Mucosa of descending colon (tissue), 3 donors: ENCODE measurements at regions not wholly inside any gene's neighbourhood (a gene's known extent, or its start where the extent isn't known, plus 50 kb on each side); places are given as distances from the start of the nearest gene placed in this dataset.
"Not testable (repeated sequence)": the region's sequence is repeated elsewhere in the genome, so short reads cannot be mapped to it uniquely, and the experiment has no call there.

Experiments used
- ATAC-seq: fragments of 200-7000 bp; cut with Tn5 transposase; one replicate; pipeline ENCODE4 v1.9.1; 2020; ENCODE audit warnings: mild to moderate bottlenecking, moderate library complexity
- DNase-seq, 3 donors: peaks; one replicate each; pipeline ENCODE4 v3.0.0-alpha.2; 2020
- H3K36me3 ChIP-seq: fragments of 200-600 bp; one replicate; pipeline ENCODE4 v1.8.0; 2021; ENCODE audit warnings: low read depth, mild to moderate bottlenecking
- H3K4me1 ChIP-seq: fragments of 200-600 bp; one replicate; pipeline ENCODE4 v1.8.0; 2021; ENCODE audit warnings: low read depth, mild to moderate bottlenecking
- H3K4me3 ChIP-seq: fragments of 200-600 bp; one replicate; pipeline ENCODE4 v1.8.0; 2021; ENCODE audit warnings: mild to moderate bottlenecking
- H3K9me3 ChIP-seq: fragments of 200-600 bp; one replicate; pipeline ENCODE4 v1.8.0; 2021; ENCODE audit warnings: mild to moderate bottlenecking
- CTCF ChIP-seq: fragments of 200-600 bp; IDR thresholded peaks from one replicate; pipeline ENCODE4 v1.8.0; 2022; ENCODE audit warnings: antibody characterized with exemption, mild to moderate bottlenecking
- intact Hi-C, 2 donors: fragments of 100-400 bp; cut with DNase I in 1 of 2; cut with micrococcal nuclease in 1 of 2; formaldehyde crosslinking; loops; one replicate each; pipeline versions ENCODE4 v1.11.0 to v1.11.1; 2022; cut with DNase I, micrococcal nuclease
- donor health status: DM: no; HTN: no; CAD: no; lungs with moderate emphysema.
- donor health status: DM: no; HTN: no; CAD: no.
- donor health status: DM: no; HTN: yes; CAD: no.

GRCh38 chr9:29397148-29397547, 1823.9 kb upstream of the C9orf72 start:
- H3K4me3 ChIP-seq, result no peak overlapping the region
- no peaks in the 10 kb centered on the region for H3K36me3 ChIP-seq
- no peak for TF ChIP-seq CTCF
- no peak for DNase-seq
- H3K9me3 ChIP-seq, result no peaks in the 10 kb centered on the region
- no peaks in the 10 kb centered on the region for H3K4me1 ChIP-seq
- no peak for ATAC-seq
- intact Hi-C loops, result no loop called here

GRCh38 chr9:29416204-29416603, 1842.9 kb upstream of the C9orf72 start:
- no peaks in the 10 kb centered on the region for H3K36me3 ChIP-seq
- H3K9me3 ChIP-seq, result no peaks in the 10 kb centered on the region
- H3K4me3 ChIP-seq, result no peak overlapping the region
- intact Hi-C loops, result no loop called here
- no peak for ATAC-seq
- H3K4me1 ChIP-seq, result no peaks in the 10 kb centered on the region
- DNase-seq, result no peak
- TF ChIP-seq CTCF, result no peak

GRCh38 chr9:29422438-29422837, 1849.2 kb upstream of the C9orf72 start:
- Histone ChIP-seq H3K4me3 (no peak overlapping the region), H3K9me3 (no peaks in the 10 kb centered on the region), H3K4me1 (no peaks in the 10 kb centered on the region), H3K36me3 (no peaks in the 10 kb centered on the region)
- DNase-seq (no peak), ATAC-seq (no peak)
- intact Hi-C loops, result no loop called here
- no peak for TF ChIP-seq CTCF

DNA sequence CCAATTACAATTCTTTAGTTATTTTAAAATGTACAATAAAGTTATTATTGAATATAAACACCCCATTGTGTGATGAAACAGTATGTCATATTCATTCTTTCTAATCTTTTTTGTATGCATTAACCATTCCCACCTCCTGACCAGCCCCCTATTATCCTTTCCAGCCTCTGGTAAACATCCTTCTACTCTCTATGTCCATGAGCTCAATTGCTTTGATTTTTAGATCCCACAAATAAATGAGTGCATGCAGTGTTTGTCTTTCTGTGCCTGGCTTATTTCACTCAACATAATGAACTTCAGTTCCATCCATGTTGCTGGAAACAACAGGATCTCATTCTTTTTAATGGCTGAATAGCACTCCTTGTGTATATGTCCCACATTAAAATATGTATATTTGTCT, 1858.9 kb upstream of the C9orf72 start:
- no peak for TF ChIP-seq CTCF
- H3K36me3 ChIP-seq, result no peaks in the 10 kb centered on the region
- intact Hi-C loops, result no loop called here
- H3K9me3 ChIP-seq, result no peaks in the 10 kb centered on the region
- ATAC-seq (no peak), DNase-seq (no peak)
- no peaks in the 10 kb centered on the region for H3K4me1 ChIP-seq
- no peak overlapping the region for H3K4me3 ChIP-seq

DNA sequence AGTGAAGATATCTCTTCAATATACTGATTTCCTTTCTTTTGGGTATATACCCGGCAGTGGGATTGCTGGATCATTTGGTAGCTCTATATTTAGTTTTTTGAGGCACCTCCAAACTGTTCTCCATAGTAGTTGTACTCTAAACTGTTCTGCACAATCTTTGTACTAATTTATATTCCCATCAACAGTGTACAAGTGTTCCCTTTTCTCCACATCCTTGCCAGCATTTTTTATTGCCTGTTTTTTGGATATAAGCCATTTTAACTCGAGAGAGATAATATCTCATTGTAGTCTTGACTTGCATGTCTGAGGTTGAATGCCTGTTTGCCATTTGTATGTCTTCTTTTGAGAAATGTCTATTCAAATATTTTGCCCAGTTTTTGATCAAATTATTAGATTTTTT, 1859.4 kb upstream of the C9orf72 start:
- H3K36me3 ChIP-seq, H3K9me3 ChIP-seq, DNase-seq, H3K4me1 ChIP-seq, intact Hi-C loops, ATAC-seq, H3K4me3 ChIP-seq: not testable (repeated sequence)

DNA sequence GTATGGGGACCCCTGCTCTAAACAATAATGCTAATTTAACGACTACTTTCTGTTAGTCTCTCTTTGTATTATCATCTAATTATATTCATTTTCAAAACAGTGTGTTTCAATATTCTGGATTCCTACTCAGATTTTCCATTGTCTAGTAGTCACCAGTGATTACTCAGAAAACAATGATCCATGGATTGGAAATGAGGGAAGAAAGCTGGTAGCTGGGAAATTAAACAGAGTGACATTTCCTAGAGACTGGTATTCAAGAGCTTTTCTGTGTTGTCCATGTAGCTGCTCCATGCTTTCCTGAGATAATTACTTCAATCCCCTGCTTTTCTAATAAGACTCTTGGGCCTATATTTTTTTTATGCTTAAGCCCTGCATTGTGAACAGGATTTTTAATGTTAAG, 1862.1 kb upstream of the C9orf72 start:
- Histone ChIP-seq H3K4me1 (no peaks in the 10 kb centered on the region), H3K9me3 (no peaks in the 10 kb centered on the region), H3K4me3 (no peak overlapping the region), H3K36me3 (no peaks in the 10 kb centered on the region)
- TF ChIP-seq CTCF, result no peak
- ATAC-seq, result no peak
- intact Hi-C loops, result no loop called here
- no peak for DNase-seq
